Spleen (tissue), 11 donors: ENCODE measurements at regions not wholly inside any gene's neighbourhood (a gene's known extent, or its start where the extent isn't known, plus 50 kb on each side); places are given as distances from the start of the nearest gene placed in this dataset.
"Not testable (repeated sequence)": the region's sequence is repeated elsewhere in the genome, so short reads cannot be mapped to it uniquely, and the experiment has no call there.

Experiments used
- DNase-seq: peaks from one replicate; pipeline ENCODE4 v3.0.0-alpha.2; 2020
- H3K27ac ChIP-seq, 8 donors: fragments of 200-600 bp; sonication (generic) in 7 of 8; 1 replicate in 4 of 8; 2 replicates in 4 of 8; pipeline versions ENCODE4 v1.5.0 to v1.8.0; 2016 to 2021; ENCODE audit warnings: inconsistent platforms in 4 of 8, mild to moderate bottlenecking in 4 of 8, moderate library complexity in 1 of 8
- H3K27me3 ChIP-seq, 7 donors: fragments of 200-600 bp; sonication (generic) in 6 of 7; replicated peaks in 1 of 7; 1 replicate in 4 of 7; 2 replicates in 3 of 7; pipeline versions ENCODE4 v1.5.0 to v1.8.0; 2016 to 2021; ENCODE audit warnings: inconsistent platforms in 3 of 7, mild to moderate bottlenecking in 1 of 7
- H3K36me3 ChIP-seq, 6 donors: fragments of 200-600 bp; sonication (generic) in 5 of 6; 1 replicate in 4 of 6; 2 replicates in 2 of 6; pipeline versions ENCODE4 v1.5.0 to v1.8.0; 2016 to 2021; ENCODE audit warnings: inconsistent platforms in 2 of 6
- H3K4me1 ChIP-seq, 6 donors: fragments of 200-600 bp; sonication (generic) in 5 of 6; 1 replicate in 3 of 6; 2 replicates in 3 of 6; pipeline versions ENCODE4 v1.5.0 to v1.8.0; 2016 to 2021; ENCODE audit warnings: inconsistent platforms in 3 of 6
- H3K4me3 ChIP-seq, 8 donors: fragments of 200-600 bp; sonication (generic) in 7 of 8; 1 replicate in 4 of 8; 2 replicates in 4 of 8; pipeline versions ENCODE4 v1.5.0 to v1.8.0; 2016 to 2021; ENCODE audit warnings: inconsistent platforms in 4 of 8, mild to moderate bottlenecking in 4 of 8, moderate library complexity in 2 of 8
- H3K9me3 ChIP-seq, 8 donors: fragments of 200-600 bp; sonication (generic) in 7 of 8; 1 replicate in 4 of 8; 2 replicates in 4 of 8; pipeline versions ENCODE4 v1.5.0 to v1.8.0; 2016 to 2021; ENCODE audit warnings: inconsistent platforms in 4 of 8
- POLR2A ChIP-seq, 3 donors: fragments of 450-650 bp; IDR thresholded peaks; one replicate each; pipeline ENCODE4 v1.5.1; 2017; ENCODE audit warnings: antibody characterized with exemption in 3 of 3, mild to moderate bottlenecking in 1 of 3
- POLR2AphosphoS5 ChIP-seq, 3 donors: sonication (generic); formaldehyde crosslinking; IDR thresholded peaks; one replicate each; pipeline ENCODE4 v1.5.1; 2017; ENCODE audit warnings: antibody characterized with exemption in 3 of 3
- WGBS, 5 donors: extraction: QIAGEN DNeasy Blood & Tissue Kit in 3 of 5; methylation state at CpG; one replicate each; pipeline versions ENCODE4 v1.1.5 to v1.1.7; 2013 to 2018; 5-methylcytosine and 5-hydroxymethylcytosine counted together
- intact Hi-C: fragments of 100-400 bp; cut with DNase I; formaldehyde crosslinking; loops from one replicate; pipeline ENCODE4 v1.15.0; 2023; ENCODE audit warnings: low total_unique reads
- TF ChIP-seq, protein P1 (sequence below), 11 experiments: fragments of 200-600 bp in 7 of 11; fragments of 450-650 bp in 4 of 11; sonication (generic) in 4 of 11; IDR thresholded peaks in 8 of 11; conservative IDR thresholded peaks in 3 of 11; 1 replicate in 7 of 11; 2 replicates in 4 of 11; pipeline versions ENCODE4 v1.4.0 to v1.8.0; 2016 to 2021; ENCODE audit warnings: antibody characterized with exemption in 11 of 11, inconsistent platforms in 4 of 11, mild to moderate bottlenecking in 1 of 11
- donor health status: healthy with polysubstance abuse.
- donor health status: DM: no; HTN: no; CAD: no; lungs with moderate emphysema.
- donor health status: DM: no; HTN: no; CAD: no.
- donor health status: Bipolar disorder and iron deficiency.
- donor health status: healthy.
- donor health status: DM: no; HTN: no; CAD: no.
- donor health status: DM: yes; HTN: yes; CAD: no.

DNA sequence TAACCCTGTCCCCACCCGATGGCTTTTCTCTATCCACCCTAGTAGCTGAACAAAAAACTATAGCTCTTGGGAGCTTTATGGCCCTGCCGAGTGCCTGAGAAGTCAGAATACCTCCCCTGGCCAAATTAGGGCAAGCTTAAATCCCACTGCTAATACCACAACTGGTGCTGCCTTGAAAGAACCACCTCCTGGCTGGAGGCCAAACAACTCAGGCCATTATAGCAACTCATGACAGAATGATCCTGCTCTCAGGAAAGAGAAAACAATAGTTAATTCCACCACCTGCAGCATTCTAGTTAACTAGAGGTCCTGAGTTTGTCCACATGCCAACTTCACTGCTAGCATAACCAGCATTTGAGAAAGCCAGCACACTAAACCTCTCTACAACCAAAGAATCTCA lies 123.2 kb downstream of the RTP4 start:
- TF ChIP-seq, protein P1, sequence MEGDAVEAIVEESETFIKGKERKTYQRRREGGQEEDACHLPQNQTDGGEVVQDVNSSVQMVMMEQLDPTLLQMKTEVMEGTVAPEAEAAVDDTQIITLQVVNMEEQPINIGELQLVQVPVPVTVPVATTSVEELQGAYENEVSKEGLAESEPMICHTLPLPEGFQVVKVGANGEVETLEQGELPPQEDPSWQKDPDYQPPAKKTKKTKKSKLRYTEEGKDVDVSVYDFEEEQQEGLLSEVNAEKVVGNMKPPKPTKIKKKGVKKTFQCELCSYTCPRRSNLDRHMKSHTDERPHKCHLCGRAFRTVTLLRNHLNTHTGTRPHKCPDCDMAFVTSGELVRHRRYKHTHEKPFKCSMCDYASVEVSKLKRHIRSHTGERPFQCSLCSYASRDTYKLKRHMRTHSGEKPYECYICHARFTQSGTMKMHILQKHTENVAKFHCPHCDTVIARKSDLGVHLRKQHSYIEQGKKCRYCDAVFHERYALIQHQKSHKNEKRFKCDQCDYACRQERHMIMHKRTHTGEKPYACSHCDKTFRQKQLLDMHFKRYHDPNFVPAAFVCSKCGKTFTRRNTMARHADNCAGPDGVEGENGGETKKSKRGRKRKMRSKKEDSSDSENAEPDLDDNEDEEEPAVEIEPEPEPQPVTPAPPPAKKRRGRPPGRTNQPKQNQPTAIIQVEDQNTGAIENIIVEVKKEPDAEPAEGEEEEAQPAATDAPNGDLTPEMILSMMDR (IDR thresholded peaks at IDR 0.05 in 8 of 11, conservative IDR thresholded peaks at IDR 0.05 in 3 of 11), result no peak
- TF ChIP-seq POLR2A (IDR thresholded peaks at IDR 0.05), result no peak
- no peak for TF ChIP-seq POLR2AphosphoS5 (IDR thresholded peaks at IDR 0.05)
- no peak overlapping the region for H3K27ac ChIP-seq
- no peak overlapping the region for H3K4me3 ChIP-seq
- H3K36me3 ChIP-seq, result no peaks in the 10 kb centered on the region
- DNase-seq, result no peak
- WGBS, 5 donors, result 78 to 92% (median 80%) methylated on average over 2 of the region's 2 CpGs
- H3K27me3 ChIP-seq, result no peaks in the 10 kb centered on the region
- intact Hi-C loops, result no loop called here
- H3K9me3 ChIP-seq, result peaks cover 0 to 29% (median 10%) of the 10 kb centered on the region in 8 donors
- no peaks in the 10 kb centered on the region for H3K4me1 ChIP-seq

DNA sequence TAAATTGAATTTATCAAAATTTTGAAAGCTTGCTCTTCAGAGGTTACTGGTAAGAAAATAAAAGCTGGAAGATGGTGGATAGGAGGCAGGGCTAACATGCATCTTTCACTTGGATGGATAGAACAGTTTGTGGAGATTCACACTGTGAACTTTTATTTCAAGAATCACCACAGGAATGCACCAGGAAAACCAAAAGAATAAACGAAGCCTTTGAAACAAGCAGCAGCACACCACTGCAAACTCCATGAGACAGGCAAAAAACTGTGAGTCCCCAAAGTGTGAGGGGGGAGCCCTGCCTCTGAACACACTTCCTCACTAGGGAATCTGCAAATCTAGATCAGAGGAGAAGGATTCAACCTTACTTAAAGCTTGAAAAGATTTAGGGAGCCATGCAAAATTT lies 122.2 kb downstream of the RTP4 start:
- Histone ChIP-seq H3K4me1 (no peaks in the 10 kb centered on the region), H3K27me3 (peaks cover 0 to 6% (median 0%) of the 10 kb centered on the region in 7 donors), H3K27ac (no peak overlapping the region), H3K36me3 (no peaks in the 10 kb centered on the region), H3K9me3 (peaks cover 0 to 29% (median 10%) of the 10 kb centered on the region in 8 donors), H3K4me3 (no peak overlapping the region)
- WGBS, 5 donors, result 48 to 81% (median 58%) methylated on average over 1 of the region's 1 CpG
- no peak for DNase-seq
- TF ChIP-seq POLR2A (IDR thresholded peaks at IDR 0.05) (no peak), POLR2AphosphoS5 (IDR thresholded peaks at IDR 0.05) (no peak)
- TF ChIP-seq, protein P1 (IDR thresholded peaks at IDR 0.05 in 8 of 11, conservative IDR thresholded peaks at IDR 0.05 in 3 of 11), result no peak
- intact Hi-C loops, result no loop called here

DNA sequence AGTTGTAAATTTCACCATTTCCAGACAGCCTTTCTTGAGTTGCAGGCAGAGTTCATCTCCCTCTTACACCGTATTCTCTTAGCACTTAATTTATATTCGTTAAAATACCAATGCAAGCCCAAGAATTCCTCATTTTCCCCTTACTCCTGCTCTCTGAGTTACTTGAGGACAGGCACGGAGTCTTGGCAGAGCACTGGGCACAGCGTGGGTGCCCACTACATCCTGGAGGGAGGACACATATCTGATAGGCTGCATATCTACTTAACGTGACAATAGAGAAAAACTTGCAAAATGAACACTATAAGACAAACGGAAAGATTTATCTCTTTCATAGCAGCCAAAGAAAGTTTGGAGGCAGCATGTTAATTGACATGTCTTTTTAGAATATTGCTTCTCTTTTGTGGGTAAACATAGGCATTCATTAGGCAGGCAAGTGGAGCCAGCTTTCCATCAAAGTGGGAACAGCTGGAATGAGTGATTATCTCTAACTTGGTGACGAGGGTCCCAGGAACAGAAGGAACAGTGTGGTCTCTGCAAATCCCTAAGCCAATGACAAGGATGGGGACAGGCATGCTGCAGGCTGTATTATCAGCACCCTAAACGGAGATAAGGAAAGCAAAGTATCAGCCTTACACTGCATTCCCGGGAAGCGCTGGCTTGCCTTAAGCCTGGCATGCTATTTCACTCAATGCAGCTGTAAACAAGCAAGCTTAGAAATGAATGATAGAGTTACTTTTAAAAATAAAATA lies 116.5 kb downstream of the RTP4 start:
- no peak for TF ChIP-seq POLR2A (IDR thresholded peaks at IDR 0.05)
- no peak for TF ChIP-seq POLR2AphosphoS5 (IDR thresholded peaks at IDR 0.05)
- TF ChIP-seq, protein P1 (IDR thresholded peaks at IDR 0.05 in 8 of 11, conservative IDR thresholded peaks at IDR 0.05 in 3 of 11), result no peak
- Histone ChIP-seq H3K4me3 (no peak overlapping the region), H3K36me3 (no peaks in the 10 kb centered on the region), H3K27me3 (peaks cover 0 to 30% (median 0%) of the 10 kb centered on the region in 7 donors), H3K4me1 (no peaks in the 10 kb centered on the region), H3K9me3 (peaks cover 0 to 4% (median 0%) of the 10 kb centered on the region in 8 donors), H3K27ac (no peak overlapping the region)
- DNase-seq, result no peak
- intact Hi-C loops, result no loop called here
- 67 to 77% (median 70%) methylated on average over 10 of the region's 10 CpGs for WGBS, 5 donors

DNA sequence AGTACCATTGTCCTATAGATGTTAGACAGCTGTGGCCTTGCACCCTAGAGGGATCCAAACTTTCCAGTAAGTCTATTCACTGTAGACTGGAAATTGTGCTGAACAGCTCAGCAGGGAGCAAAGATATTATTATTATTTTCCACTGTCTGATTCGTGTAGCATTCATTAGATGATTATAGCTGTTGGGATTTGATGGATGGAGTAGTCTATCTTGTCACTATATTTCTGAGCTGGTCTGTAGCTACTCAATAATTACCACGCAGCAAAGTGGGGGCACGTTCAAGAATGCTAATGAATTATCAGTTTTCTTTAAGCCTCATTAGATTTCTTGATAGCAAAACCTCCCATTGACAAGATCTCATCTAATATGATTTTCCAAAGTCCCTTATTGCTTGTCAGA lies 113.2 kb downstream of the RTP4 start:
- 59 to 74% (median 69%) methylated on average over 3 of the region's 3 CpGs for WGBS, 5 donors
- Histone ChIP-seq H3K4me3 (no peak overlapping the region), H3K27me3 (peaks cover 0 to 30% (median 0%) of the 10 kb centered on the region in 7 donors), H3K36me3 (no peaks in the 10 kb centered on the region), H3K9me3 (peaks cover 0 to 15% (median 1%) of the 10 kb centered on the region in 8 donors), H3K4me1 (no peaks in the 10 kb centered on the region), H3K27ac (no peak overlapping the region)
- TF ChIP-seq POLR2AphosphoS5 (IDR thresholded peaks at IDR 0.05), result no peak
- TF ChIP-seq, protein P1 (IDR thresholded peaks at IDR 0.05 in 8 of 11, conservative IDR thresholded peaks at IDR 0.05 in 3 of 11), result no peak
- no peak for TF ChIP-seq POLR2A (IDR thresholded peaks at IDR 0.05)
- no peak for DNase-seq
- intact Hi-C loops, result no loop called here

DNA sequence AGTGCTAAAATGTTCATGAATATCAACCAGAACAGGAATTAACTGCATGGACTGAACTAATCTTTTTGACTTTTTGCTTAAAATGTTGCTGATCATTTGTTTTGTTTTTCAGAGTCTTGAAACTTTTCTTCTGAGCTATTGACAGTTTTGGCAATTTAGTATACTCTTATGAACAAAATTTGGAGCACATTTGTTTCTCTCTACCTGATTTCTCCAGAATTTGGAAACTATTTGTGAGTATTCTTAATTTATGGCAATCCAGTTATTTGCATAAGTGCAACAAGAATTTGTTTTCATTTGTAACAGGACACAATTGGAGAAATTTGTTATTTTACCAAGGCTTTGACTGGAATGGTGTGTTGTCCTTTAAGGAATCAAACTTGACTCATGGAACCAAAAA lies 107.4 kb downstream of the RTP4 start:
- H3K27ac ChIP-seq, intact Hi-C loops, H3K4me1 ChIP-seq, DNase-seq, H3K27me3 ChIP-seq, H3K4me3 ChIP-seq, H3K36me3 ChIP-seq: not testable (repeated sequence)
- peaks cover 0 to 60% (median 44%) of the 10 kb centered on the region in 8 donors for H3K9me3 ChIP-seq
